T-cell (primary cell): ENCODE measurements at regions not wholly inside any gene's neighbourhood (a gene's known extent, or its start where the extent isn't known, plus 50 kb on each side); places are given as distances from the start of the nearest gene placed in this dataset.
A peak's percentile ranks its signal among the peaks of the same experiment; 100 is the strongest.

Experiments used
- ATAC-seq, 4 experiments: fragments of 200-7000 bp in 3 of 4; fragments of 150-1000 bp in 1 of 4; cut with Tn5 transposase; replicated peaks in 1 of 4; 1 replicate in 3 of 4; 2 replicates in 1 of 4; pipeline ENCODE4 v1.10.0; 2021; ENCODE audit warnings: moderate library complexity in 3 of 4, mild to moderate bottlenecking in 2 of 4, moderate number of reproducible peaks in 1 of 4
- CTCF ChIA-PET, 2 donors: fragments of 300-600 bp; sonication (Branson Sonifier 250); formaldehyde crosslinking; loops; one replicate each; lab custom pipeline; 2022; ENCODE audit warnings: antibody characterized with exemption in 2 of 2; lab: Charles Lee
- POLR2A ChIA-PET, 2 donors: fragments of 300-600 bp; sonication (Branson Sonifier 250); formaldehyde crosslinking; loops; one replicate each; lab custom pipeline; 2022; ENCODE audit warnings: antibody characterized with exemption in 2 of 2; lab: Charles Lee
- DNase-seq, 35 experiments: peaks; one replicate each; pipeline versions ENCODE4 v3.0.0 to v3.0.0-alpha.2; 2013 to 2023
- H3K27ac ChIP-seq: one replicate; pipeline ENCODE4 v1.5.1; 2013; ENCODE audit warnings: low read length
- H3K27me3 ChIP-seq, 2 experiments: replicated peaks in 1 of 2; 1 replicate in 1 of 2; 2 replicates in 1 of 2; pipeline versions ENCODE4 v1.6.1 to v1.7.0; 2013; ENCODE audit warnings: low read length in 1 of 2, mixed read lengths in 1 of 2; ENCODE audit not compliant: control insufficient read depth in 2 of 2, insufficient read depth in 2 of 2; ENCODE audit errors: extremely low read depth in 1 of 2
- H3K36me3 ChIP-seq, 2 donors: 1 replicate in 1 of 2; 2 replicates in 1 of 2; pipeline versions ENCODE4 v1.6.1 to v1.7.0; 2013; ENCODE audit warnings: low read length in 1 of 2; ENCODE audit not compliant: control insufficient read depth in 2 of 2, insufficient read depth in 1 of 2; ENCODE audit errors: extremely low read depth in 1 of 2
- H3K4me1 ChIP-seq, 2 experiments: 1 replicate in 1 of 2; 2 replicates in 1 of 2; pipeline versions ENCODE4 v1.6.1 to v1.7.0; 2013; ENCODE audit warnings: low read length in 2 of 2, mixed read lengths in 1 of 2; ENCODE audit not compliant: insufficient read depth in 2 of 2, control insufficient read depth in 1 of 2; ENCODE audit errors: extremely low read depth in 1 of 2
- H3K4me3 ChIP-seq, 2 donors: 1 replicate in 1 of 2; 2 replicates in 1 of 2; pipeline versions ENCODE4 v1.5.1 to v1.7.0; 2013; ENCODE audit warnings: mild to moderate bottlenecking in 2 of 2, low read length in 1 of 2, moderate library complexity in 1 of 2; ENCODE audit not compliant: control insufficient read depth in 1 of 2; ENCODE audit errors: extremely low read depth in 1 of 2
- H3K9me3 ChIP-seq: 2 replicates; pipeline ENCODE4 v1.7.0; 2013
- H3K27ac Mint-ChIP-seq, 2 donors: one replicate each; pipeline ENCODE4 v1.8.0; 2020 to 2021; ENCODE audit warnings: mild to moderate bottlenecking in 2 of 2, mixed read lengths in 2 of 2
- H3K27me3 Mint-ChIP-seq, 2 donors: one replicate each; pipeline ENCODE4 v1.8.0; 2021 to 2022; ENCODE audit warnings: mixed read lengths in 2 of 2
- H3K36me3 Mint-ChIP-seq: one replicate; pipeline ENCODE4 v1.8.0; 2021; ENCODE audit warnings: mixed read lengths
- H3K4me1 Mint-ChIP-seq, 3 donors: one replicate each; pipeline ENCODE4 v1.8.0; 2020 to 2022; ENCODE audit warnings: mixed read lengths in 3 of 3, mild to moderate bottlenecking in 1 of 3
- H3K4me3 Mint-ChIP-seq, 3 donors: one replicate each; pipeline ENCODE4 v1.8.0; 2020 to 2022; ENCODE audit warnings: mild to moderate bottlenecking in 3 of 3, mixed read lengths in 3 of 3, moderate library complexity in 3 of 3
- H3K9me3 Mint-ChIP-seq, 3 donors: one replicate each; pipeline ENCODE4 v1.8.0; 2020 to 2022; ENCODE audit warnings: mixed read lengths in 3 of 3
- WGBS: methylation state at CpG from one replicate; pipeline ENCODE4 v1.1.5; 2013; ENCODE audit warnings: missing lambda C conversion rate; ENCODE audit not compliant: insufficient coverage; 5-methylcytosine and 5-hydroxymethylcytosine counted together

DNA sequence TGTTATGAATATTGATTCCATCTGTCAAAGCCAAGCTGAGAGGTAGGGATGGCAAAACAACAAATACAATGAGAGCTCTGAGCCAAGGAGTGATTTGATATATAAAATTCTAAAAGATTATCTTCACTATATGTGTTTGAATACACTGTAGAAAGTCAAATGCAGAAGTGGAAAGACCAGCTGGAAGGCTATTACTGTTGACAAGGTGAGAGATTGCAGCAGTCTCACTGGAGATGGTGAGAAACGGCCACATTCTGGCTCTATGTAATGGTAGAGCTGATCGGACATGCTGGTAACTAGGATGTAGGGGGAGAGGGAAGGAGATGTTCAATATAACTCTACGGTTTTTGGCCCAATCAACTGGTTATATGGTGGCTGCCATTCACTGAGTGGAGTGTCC, 434.2 kb upstream of the SUCLG2 start:
- peak overlapping the region in 1 of 3 donors; percentile 24 for H3K4me3 Mint-ChIP-seq
- peaks cover 76 to 84% (median 78%) of the 10 kb centered on the region in 3 donors for H3K4me1 Mint-ChIP-seq
- Histone ChIP-seq H3K27ac (no peak overlapping the region), H3K9me3 (no peaks in the 10 kb centered on the region), H3K4me3 (no peak overlapping the region), H3K4me1 (peaks cover 11 to 29% of the 10 kb centered on the region in 2 experiments), H3K27me3 (no peaks in the 10 kb centered on the region), H3K36me3 (no peaks in the 10 kb centered on the region)
- ChIA-PET POLR2A (interaction anchor here in 1 of 2 donors (1.1 to 1.7 kb wide), 2 partner anchors 26 to 31 kb away, joined by 3 to 7 read pairs; no protein-coding TSS in a partner anchor), CTCF (interaction anchor here (0.8 to 1.3 kb wide), 3 partner anchors 24 to 141 kb away, joined by 3 read pairs; no protein-coding TSS in a partner anchor)
- WGBS: 94% methylated on average over 2 of the region's 3 CpGs
- H3K9me3 Mint-ChIP-seq: no peaks in the 10 kb centered on the region
- H3K27me3 Mint-ChIP-seq: peaks cover 0 to 2% of the 10 kb centered on the region in 2 donors
- H3K36me3 Mint-ChIP-seq: peaks cover 4% of the 10 kb centered on the region
- peak in 1 of 4 experiments; percentile 8 for ATAC-seq
- no peak for DNase-seq
- no peak overlapping the region for H3K27ac Mint-ChIP-seq

DNA sequence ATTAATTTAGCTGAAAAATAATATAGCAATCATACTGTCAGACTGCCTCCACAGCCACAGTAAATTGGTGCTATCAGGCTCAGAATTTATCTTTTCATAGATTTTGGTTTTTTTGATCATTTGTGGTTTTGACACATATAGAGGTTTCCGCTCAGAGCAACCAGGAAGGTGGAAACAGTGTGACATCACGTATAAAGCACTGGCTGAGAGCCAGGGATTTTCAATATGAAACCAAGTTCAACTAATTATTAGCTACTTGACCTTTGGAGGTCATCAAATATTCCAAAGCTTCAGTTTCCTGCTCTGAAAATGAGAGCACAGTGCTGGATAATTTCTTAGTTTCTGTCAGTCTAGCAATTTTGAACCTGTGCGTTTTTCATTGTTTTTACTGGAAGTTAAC, 433.8 kb upstream of the SUCLG2 start:
- POLR2A ChIA-PET: interaction anchor here in 1 of 2 donors (1.1 to 1.7 kb wide), 2 partner anchors 25 to 30 kb away, joined by 3 to 7 read pairs; no protein-coding TSS in a partner anchor

DNA sequence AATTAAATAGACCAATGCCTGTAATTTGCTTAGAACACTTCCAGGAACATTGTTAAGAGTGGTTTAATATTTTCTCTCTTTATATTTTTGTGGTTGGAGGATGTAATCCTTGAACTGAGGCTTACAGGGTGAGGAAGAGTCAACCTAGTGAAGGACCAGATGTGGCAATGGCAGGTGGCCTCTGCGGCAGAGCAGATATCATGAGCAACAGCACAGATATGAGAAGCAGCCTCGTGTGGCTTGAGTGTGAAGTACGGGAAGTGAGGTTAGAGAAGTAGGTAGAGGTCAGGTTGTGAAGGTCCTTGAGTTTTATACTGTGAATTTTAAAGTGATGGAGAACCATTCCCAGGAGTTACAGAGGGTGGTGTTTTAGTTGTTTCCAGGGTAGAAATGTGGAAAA, 417.6 kb upstream of the SUCLG2 start:
- WGBS: 68% methylated on average over 3 of the region's 3 CpGs

More for the DNA sequence above, 433.8 kb upstream of the SUCLG2 start:
- H3K27me3 ChIP-seq: no peaks in the 10 kb centered on the region
- DNase-seq (peak in 33 of 35 experiments; percentile 9 to 83 (median 52)), ATAC-seq (peak in 3 of 4 experiments; percentile 88 to 96 (median 90))
- Mint-ChIP-seq H3K36me3 (peaks cover 7% of the 10 kb centered on the region), H3K4me3 (peak overlapping the region in 1 of 3 donors; percentile 24), H3K4me1 (peaks cover 73 to 82% (median 81%) of the 10 kb centered on the region in 3 donors), H3K9me3 (no peaks in the 10 kb centered on the region), H3K27ac (no peak overlapping the region), H3K27me3 (peaks cover 0 to 3% of the 10 kb centered on the region in 2 donors)
- 55% methylated on average over 1 of the region's 3 CpGs for WGBS
- CTCF ChIA-PET: interaction anchor here (0.8 to 1.3 kb wide), 3 partner anchors 23 to 140 kb away, joined by 3 read pairs; no protein-coding TSS in a partner anchor
- H3K4me1 ChIP-seq: peaks cover 11 to 29% of the 10 kb centered on the region in 2 experiments
- H3K9me3 ChIP-seq: no peaks in the 10 kb centered on the region
- no peak overlapping the region for H3K27ac ChIP-seq
- H3K4me3 ChIP-seq: no peak overlapping the region
- H3K36me3 ChIP-seq: no peaks in the 10 kb centered on the region

DNA sequence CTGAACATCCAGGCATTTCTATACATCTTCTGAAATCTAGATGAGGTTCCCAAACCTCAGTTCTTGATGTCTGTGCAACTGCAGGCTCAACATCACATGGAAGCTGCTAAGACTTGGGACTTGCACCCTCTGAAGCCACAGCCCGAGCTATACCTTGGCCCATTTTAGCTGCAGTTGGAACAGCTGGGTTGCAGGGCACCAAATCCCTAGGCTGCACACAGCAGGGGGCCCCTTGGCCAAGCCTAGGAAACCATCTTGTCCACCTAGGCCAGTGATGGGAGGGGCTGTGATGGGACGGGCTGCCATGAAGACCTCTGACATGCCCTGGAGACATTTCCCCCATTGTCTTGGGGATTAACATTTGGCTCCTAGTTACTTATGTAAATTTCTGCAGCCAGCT, 415.8 kb upstream of the SUCLG2 start:
- peaks cover 13 to 35% (median 28%) of the 10 kb centered on the region in 3 donors for H3K4me1 Mint-ChIP-seq
- 100% methylated on average over 1 of the region's 2 CpGs for WGBS

More for the DNA sequence above, 417.6 kb upstream of the SUCLG2 start:
- Histone ChIP-seq H3K36me3 (no peaks in the 10 kb centered on the region), H3K27me3 (no peaks in the 10 kb centered on the region), H3K27ac (no peak overlapping the region), H3K9me3 (no peaks in the 10 kb centered on the region), H3K4me1 (no peaks in the 10 kb centered on the region), H3K4me3 (no peak overlapping the region)
- Mint-ChIP-seq H3K27me3 (no peaks in the 10 kb centered on the region), H3K4me1 (peaks cover 14 to 35% (median 26%) of the 10 kb centered on the region in 3 donors), H3K4me3 (no peak overlapping the region), H3K27ac (no peak overlapping the region), H3K9me3 (peaks cover 8 to 20% (median 13%) of the 10 kb centered on the region in 3 donors), H3K36me3 (peaks cover 37% of the 10 kb centered on the region)
- ChIA-PET CTCF (no interaction called here), POLR2A (no interaction called here)
- no peak for ATAC-seq
- DNase-seq: peak in 2 of 35 experiments; percentile 5 to 8

DNA sequence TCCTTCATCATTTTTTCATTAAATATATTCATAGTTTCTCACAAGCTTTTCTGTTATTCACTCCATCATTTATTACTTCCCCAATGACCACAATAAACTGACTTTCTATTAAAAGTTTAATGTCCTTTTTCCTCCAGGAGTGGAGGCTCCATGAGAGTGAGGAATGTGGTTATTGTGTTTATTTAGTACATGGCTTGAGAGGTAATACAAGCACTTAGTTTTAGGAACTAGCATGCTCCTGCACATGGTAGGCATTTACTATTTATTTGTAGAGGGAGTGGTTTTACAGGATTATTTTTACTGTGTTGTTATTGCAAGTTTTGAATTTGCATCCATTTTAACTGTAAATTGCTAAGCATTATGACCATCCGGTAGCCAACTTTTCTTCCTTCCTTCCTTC, 412.9 kb upstream of the SUCLG2 start:
- Histone ChIP-seq H3K27ac (no peak overlapping the region), H3K27me3 (no peaks in the 10 kb centered on the region), H3K4me1 (no peaks in the 10 kb centered on the region), H3K36me3 (no peaks in the 10 kb centered on the region), H3K9me3 (no peaks in the 10 kb centered on the region), H3K4me3 (no peak overlapping the region)
- peaks cover 33% of the 10 kb centered on the region for H3K36me3 Mint-ChIP-seq
- peaks cover 13 to 27% (median 23%) of the 10 kb centered on the region in 3 donors for H3K4me1 Mint-ChIP-seq
- CTCF ChIA-PET: no interaction called here
- DNase-seq (no peak), ATAC-seq (no peak)
- no CpG with 5 or more reads among the region's 1 CpG for WGBS
- POLR2A ChIA-PET: no interaction called here
- no peak overlapping the region for H3K27ac Mint-ChIP-seq
- no peak overlapping the region for H3K4me3 Mint-ChIP-seq
- peaks cover 8 to 16% (median 13%) of the 10 kb centered on the region in 3 donors for H3K9me3 Mint-ChIP-seq
- no peaks in the 10 kb centered on the region for H3K27me3 Mint-ChIP-seq

More for the DNA sequence above, 415.8 kb upstream of the SUCLG2 start:
- DNase-seq (no peak), ATAC-seq (no peak)
- H3K4me3 Mint-ChIP-seq: no peak overlapping the region
- H3K4me1 ChIP-seq: no peaks in the 10 kb centered on the region
- POLR2A ChIA-PET: no interaction called here
- peaks cover 32% of the 10 kb centered on the region for H3K36me3 Mint-ChIP-seq
- peaks cover 8 to 17% (median 13%) of the 10 kb centered on the region in 3 donors for H3K9me3 Mint-ChIP-seq
- no peaks in the 10 kb centered on the region for H3K36me3 ChIP-seq
- no peaks in the 10 kb centered on the region for H3K27me3 ChIP-seq
- H3K27ac ChIP-seq: no peak overlapping the region
- CTCF ChIA-PET: no interaction called here
- no peak overlapping the region for H3K4me3 ChIP-seq
- H3K27me3 Mint-ChIP-seq: no peaks in the 10 kb centered on the region
- H3K27ac Mint-ChIP-seq: no peak overlapping the region
- H3K9me3 ChIP-seq: no peaks in the 10 kb centered on the region

DNA sequence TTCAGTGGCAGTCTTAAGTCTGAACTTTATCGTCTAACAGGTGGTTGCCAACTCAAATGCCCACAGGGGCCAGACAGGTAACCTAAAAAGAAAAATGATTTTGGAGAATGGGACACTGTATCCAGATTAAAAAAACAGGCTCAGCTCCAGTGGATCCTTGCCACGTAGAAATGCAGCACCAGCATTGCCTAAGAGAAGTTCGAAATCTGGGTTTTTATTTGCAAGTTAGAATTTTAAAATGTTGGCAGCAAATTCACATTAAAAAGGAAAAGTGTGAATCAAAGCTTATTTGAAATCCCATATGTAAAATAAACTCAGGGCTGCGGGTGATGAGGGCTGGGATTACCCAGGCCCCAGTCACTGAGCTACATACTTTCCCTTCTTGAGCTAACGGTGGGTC, 408.5 kb upstream of the SUCLG2 start:
- ATAC-seq (no peak), DNase-seq (no peak)
- Mint-ChIP-seq H3K4me1 (peaks cover 51 to 61% (median 56%) of the 10 kb centered on the region in 3 donors), H3K27ac (no peak overlapping the region), H3K9me3 (no peaks in the 10 kb centered on the region), H3K36me3 (peaks cover 22% of the 10 kb centered on the region), H3K4me3 (no peak overlapping the region), H3K27me3 (no peaks in the 10 kb centered on the region)
- Histone ChIP-seq H3K4me3 (no peak overlapping the region), H3K27me3 (no peaks in the 10 kb centered on the region), H3K36me3 (no peaks in the 10 kb centered on the region), H3K9me3 (no peaks in the 10 kb centered on the region), H3K27ac (no peak overlapping the region), H3K4me1 (peaks cover 6 to 14% of the 10 kb centered on the region in 2 experiments)
- ChIA-PET POLR2A (interaction anchor here in 1 of 2 donors (1.4 kb wide), 1 partner anchor 26 kb away, joined by 3 read pairs; no protein-coding TSS in a partner anchor), CTCF (no interaction called here)
- WGBS: 84% methylated on average over 2 of the region's 5 CpGs
